Endothelial cell of umbilical vein (primary cell): ENCODE measurements at regions not wholly inside any gene's neighbourhood (a gene's known extent, or its start where the extent isn't known, plus 50 kb on each side); places are given as distances from the start of the nearest gene placed in this dataset.
A peak's percentile ranks its signal among the peaks of the same experiment; 100 is the strongest.

Experiments
- BruUV-seq: library from RNA; stranded (reverse); fragments of 400-500 nt; replicated peaks from 2 replicates; lab custom pipeline; 2021; lab: Mats Ljungman, UMichigan
- CTCF ChIA-PET: fragments of 300-600, 350-600 bp; sonication (Branson Sonifier 250); formaldehyde crosslinking; loops from one replicate; lab custom pipeline; 2021; ENCODE audit warnings: antibody characterized with exemption, inconsistent platforms; lab: Charles Lee
- POLR2A ChIA-PET: fragments of 300-600, 350-600 bp; sonication (Branson Sonifier 250); formaldehyde crosslinking; loops from one replicate; lab custom pipeline; 2021; ENCODE audit warnings: antibody characterized with exemption, inconsistent platforms; lab: Charles Lee
- DNase-seq: peaks from one replicate; pipeline ENCODE4 v3.0.0-alpha.2; 2011; ENCODE audit warnings: low read depth, low spot score
- FAIRE-seq: peaks from 2 replicates; lab custom pipeline; 2011; peaks lifted over from hg19 to GRCh38; lab: Jason Lieb, UNC
- H2AFZ ChIP-seq: 2 replicates; pipeline ENCODE4 v1.6.0; 2012; ENCODE audit warnings: low read depth, low read length, control low read depth, inconsistent platforms
- H3K27ac ChIP-seq: 2 replicates; pipeline ENCODE4 v1.5.1; 2011; ENCODE audit warnings: low read depth, mild to moderate bottlenecking, control low read depth, low read length, moderate library complexity; ENCODE audit not compliant: insufficient read depth
- H3K27me3 ChIP-seq, 2 experiments: 2 replicates each; pipeline versions ENCODE4 v1.6.0 to v1.6.1; 2011; ENCODE audit warnings: low read length in 2 of 2, mixed read lengths in 1 of 2; ENCODE audit not compliant: control insufficient read depth in 2 of 2, insufficient read depth in 2 of 2
- H3K36me3 ChIP-seq, 2 experiments: 2 replicates in 1 of 2; 3 replicates in 1 of 2; pipeline ENCODE4 v1.5.1; 2011; ENCODE audit warnings: low read length in 2 of 2, mild to moderate bottlenecking in 1 of 2, moderate library complexity in 1 of 2; ENCODE audit not compliant: control insufficient read depth in 2 of 2, insufficient read depth in 2 of 2; ENCODE audit errors: extremely low read depth in 1 of 2
- H3K4me1 ChIP-seq: 3 replicates; pipeline ENCODE4 v1.5.1; 2011; ENCODE audit warnings: mild to moderate bottlenecking, low read length; ENCODE audit not compliant: control insufficient read depth, insufficient read depth; ENCODE audit errors: extremely low read depth
- H3K4me2 ChIP-seq: 2 replicates; pipeline ENCODE4 v1.6.1; 2011; ENCODE audit warnings: low read length, control low read depth, mixed read lengths; ENCODE audit not compliant: insufficient read depth
- H3K4me3 ChIP-seq, 3 experiments: fragments of 200-600 bp in 1 of 3; sonication (generic), shearing (Covaris generic) in 1 of 3; replicated peaks in 1 of 3; 2 replicates each; pipeline ENCODE4 v1.5.1; 2011 to 2016; ENCODE audit warnings: control low read depth in 3 of 3, low read length in 3 of 3, mild to moderate bottlenecking in 2 of 3, inconsistent platforms in 1 of 3, low read depth in 1 of 3, moderate library complexity in 1 of 3; ENCODE audit not compliant: insufficient read depth in 1 of 3
- H3K79me2 ChIP-seq: 2 replicates; pipeline ENCODE4 v1.6.0; 2012; ENCODE audit warnings: low read length, inconsistent platforms; ENCODE audit not compliant: control insufficient read depth, insufficient read depth
- H3K9ac ChIP-seq: replicated peaks from 2 replicates; pipeline ENCODE3; 2011; ENCODE audit warnings: low read length, control low read depth; ENCODE audit not compliant: insufficient read depth; ENCODE audit errors: extremely low read depth
- H3K9me1 ChIP-seq: replicated peaks from 3 replicates; pipeline ENCODE4 v1.6.0; 2011; ENCODE audit warnings: mild to moderate bottlenecking, low read length; ENCODE audit not compliant: control insufficient read depth, insufficient read depth; ENCODE audit errors: extremely low read depth
- H3K9me3 ChIP-seq: replicated peaks from 2 replicates; pipeline ENCODE4 v1.5.1; 2012; ENCODE audit warnings: low read length, inconsistent platforms; ENCODE audit not compliant: control insufficient read depth, insufficient read depth
- H4K20me1 ChIP-seq: replicated peaks from 2 replicates; pipeline ENCODE3; 2011; ENCODE audit warnings: mild to moderate bottlenecking, low read length; ENCODE audit not compliant: control insufficient read depth, insufficient read depth; ENCODE audit errors: extremely low read depth
- EZH2 ChIP-seq: IDR thresholded peaks from 2 replicates; pipeline ENCODE4 v1.6.1; 2012; ENCODE audit warnings: borderline replicate concordance, low read depth, mild to moderate bottlenecking, moderate library complexity, low read length, inconsistent platforms; ENCODE audit not compliant: severe bottlenecking
- FOS ChIP-seq: IDR thresholded peaks from 2 replicates; pipeline ENCODE4 v1.6.1; 2011; ENCODE audit warnings: mild to moderate bottlenecking, low read length, moderate library complexity, borderline replicate concordance; ENCODE audit not compliant: insufficient read depth
- GATA2 ChIP-seq: IDR thresholded peaks from 2 replicates; pipeline ENCODE4 v1.7.0; 2011; ENCODE audit warnings: low read depth, mild to moderate bottlenecking, moderate library complexity, mixed read lengths, low read length; ENCODE audit not compliant: insufficient read length, insufficient read depth
- JUN ChIP-seq: IDR thresholded peaks from 2 replicates; pipeline ENCODE4 v1.6.1; 2011; ENCODE audit warnings: borderline replicate concordance, low read depth; ENCODE audit not compliant: insufficient read length, insufficient read depth
- MYC ChIP-seq: IDR thresholded peaks from one replicate; pipeline ENCODE4 v1.6.1; 2011; ENCODE audit warnings: mild to moderate bottlenecking, low read depth, low read length
- POLR2A ChIP-seq: IDR thresholded peaks from 2 replicates; pipeline ENCODE4 v1.6.1; 2012; ENCODE audit warnings: low read depth, mild to moderate bottlenecking, control low read depth, low read length
- POLR2AphosphoS5 ChIP-seq: IDR thresholded peaks from 2 replicates; pipeline ENCODE4 v1.6.1; 2012; ENCODE audit warnings: low read depth, mild to moderate bottlenecking, control low read depth, low read length, moderate library complexity; ENCODE audit not compliant: insufficient read depth
- dilution Hi-C: fragments of 300-500 bp; cut with MboI; formaldehyde crosslinking; loops from one replicate; pipeline ENCODE4 v1.15.0; 2019; ENCODE audit warnings: low sequenced_read_pairs; ENCODE audit not compliant: extremely low pct_ligation_motif_present
- intact Hi-C: fragments of 100-400 bp; cut with micrococcal nuclease; formaldehyde crosslinking; loops from one replicate; pipeline ENCODE4 v1.10.0; 2022
- TF ChIP-seq, protein P1 (sequence below), 2 donors: IDR thresholded peaks; 1 replicate in 1 of 2; 2 replicates in 1 of 2; pipeline ENCODE4 v1.5.1; 2011; ENCODE audit warnings: low read length in 2 of 2, mild to moderate bottlenecking in 2 of 2, moderate library complexity in 2 of 2, control low read depth in 1 of 2, inconsistent platforms in 1 of 2, low read depth in 1 of 2; ENCODE audit not compliant: insufficient read depth in 1 of 2; ENCODE audit errors: extremely low read depth in 1 of 2
- TF ChIP-seq, protein P2 (sequence below): IDR thresholded peaks from 2 replicates; pipeline ENCODE4 v1.6.1; 2011; ENCODE audit not compliant: insufficient read depth, insufficient read length

DNA sequence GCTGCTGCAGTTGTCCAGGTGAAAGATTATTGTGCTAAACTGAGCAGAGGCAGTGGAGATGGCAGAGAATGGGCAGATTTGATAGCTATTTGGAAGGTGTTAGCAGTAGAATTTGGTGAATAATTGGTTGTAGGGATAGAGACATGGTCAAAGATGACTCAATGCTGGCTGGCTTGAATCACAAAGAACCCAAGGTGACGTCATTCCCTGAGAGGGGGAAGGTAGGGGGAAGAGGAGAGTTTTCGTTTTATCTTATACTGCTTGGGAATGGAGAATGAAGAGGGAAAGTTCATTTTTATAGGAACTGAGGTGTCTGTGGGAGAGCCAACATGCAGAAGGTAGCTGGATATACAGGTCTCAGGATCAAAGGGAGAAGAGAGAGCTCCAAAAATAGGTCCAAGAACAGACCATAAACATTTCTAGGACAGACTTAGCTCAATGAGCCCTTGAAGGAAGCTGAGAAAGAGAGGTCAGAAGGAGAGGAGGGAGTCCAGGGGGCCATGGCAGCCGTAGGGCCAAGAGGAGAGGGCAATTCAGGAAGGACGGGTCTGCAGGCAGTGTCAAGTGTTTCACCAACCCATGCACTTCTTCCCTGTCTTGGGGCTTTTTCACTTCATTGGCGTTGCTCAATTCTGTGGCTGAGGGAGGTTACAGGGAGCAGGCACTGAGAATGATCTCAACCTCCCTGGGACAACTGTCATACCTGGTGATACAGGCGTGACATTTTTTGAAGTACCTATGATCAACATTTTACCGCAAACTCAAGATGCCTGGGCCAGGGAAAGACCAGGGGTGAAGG lies 281.3 kb downstream of the TDRD15 start:
- TF ChIP-seq, protein P1, sequence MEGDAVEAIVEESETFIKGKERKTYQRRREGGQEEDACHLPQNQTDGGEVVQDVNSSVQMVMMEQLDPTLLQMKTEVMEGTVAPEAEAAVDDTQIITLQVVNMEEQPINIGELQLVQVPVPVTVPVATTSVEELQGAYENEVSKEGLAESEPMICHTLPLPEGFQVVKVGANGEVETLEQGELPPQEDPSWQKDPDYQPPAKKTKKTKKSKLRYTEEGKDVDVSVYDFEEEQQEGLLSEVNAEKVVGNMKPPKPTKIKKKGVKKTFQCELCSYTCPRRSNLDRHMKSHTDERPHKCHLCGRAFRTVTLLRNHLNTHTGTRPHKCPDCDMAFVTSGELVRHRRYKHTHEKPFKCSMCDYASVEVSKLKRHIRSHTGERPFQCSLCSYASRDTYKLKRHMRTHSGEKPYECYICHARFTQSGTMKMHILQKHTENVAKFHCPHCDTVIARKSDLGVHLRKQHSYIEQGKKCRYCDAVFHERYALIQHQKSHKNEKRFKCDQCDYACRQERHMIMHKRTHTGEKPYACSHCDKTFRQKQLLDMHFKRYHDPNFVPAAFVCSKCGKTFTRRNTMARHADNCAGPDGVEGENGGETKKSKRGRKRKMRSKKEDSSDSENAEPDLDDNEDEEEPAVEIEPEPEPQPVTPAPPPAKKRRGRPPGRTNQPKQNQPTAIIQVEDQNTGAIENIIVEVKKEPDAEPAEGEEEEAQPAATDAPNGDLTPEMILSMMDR (IDR thresholded peaks at IDR 0.05; ENCODE audit: extremely low read depth in 1 of 2, insufficient read depth in 1 of 2, low read depth in 1 of 2, low read length in 2 of 2), result no peak
- TF ChIP-seq POLR2A, result no peak
- TF ChIP-seq JUN, result peak; percentile 31
- BruUV-seq, result no TSS peak
- Histone ChIP-seq H3K27me3 (no peaks in the 10 kb centered on the region), H3K9ac (no peak overlapping the region), H2AFZ (no peak overlapping the region), H3K4me3 (no peak overlapping the region), H3K4me1 (no peaks in the 10 kb centered on the region), H3K79me2 (no peaks in the 10 kb centered on the region), H4K20me1 (no peaks in the 10 kb centered on the region), H3K4me2 (no peak overlapping the region), H3K9me1 (no peaks in the 10 kb centered on the region), H3K36me3 (no peaks in the 10 kb centered on the region), H3K27ac (no peak overlapping the region), H3K9me3 (peaks cover 12% of the 10 kb centered on the region)
- ChIA-PET CTCF (no interaction called here), POLR2A (no interaction called here)
- dilution Hi-C loops, result no loop called here
- FAIRE-seq (no peak), DNase-seq (no peak)
- intact Hi-C loops, result no loop called here

DNA sequence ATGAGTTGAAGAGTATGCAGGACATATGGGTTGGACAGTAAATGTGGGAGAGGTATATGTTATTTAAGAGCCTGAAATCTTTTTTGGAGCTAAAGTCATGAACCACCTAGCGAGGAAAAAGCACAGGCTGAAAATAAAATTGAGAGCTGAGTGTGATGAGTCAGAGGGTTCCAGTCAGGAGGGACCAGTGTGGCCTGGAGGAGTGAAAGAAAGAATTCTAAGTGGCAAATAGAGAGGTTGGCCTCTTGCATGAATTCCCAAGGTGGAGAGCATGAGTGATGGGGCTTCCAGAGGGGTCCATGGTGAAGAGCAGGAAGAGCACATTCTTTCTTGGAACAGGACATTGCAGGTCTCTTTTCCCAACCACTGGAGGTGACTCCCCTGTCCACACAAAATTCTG lies 282.6 kb downstream of the TDRD15 start:
- intact Hi-C loops (no loop called here), dilution Hi-C loops (no loop called here)
- H3K9me1 ChIP-seq, result no peaks in the 10 kb centered on the region
- no peak overlapping the region for H3K4me2 ChIP-seq
- H4K20me1 ChIP-seq, result no peaks in the 10 kb centered on the region
- DNase-seq, result no peak
- no peaks in the 10 kb centered on the region for H3K79me2 ChIP-seq
- POLR2A ChIA-PET, result no interaction called here
- H3K27me3 ChIP-seq, result no peaks in the 10 kb centered on the region
- H3K4me1 ChIP-seq, result no peaks in the 10 kb centered on the region
- CTCF ChIA-PET, result no interaction called here
- H3K9me3 ChIP-seq, result peaks cover 9% of the 10 kb centered on the region
- no peak overlapping the region for H3K27ac ChIP-seq
- BruUV-seq, result no TSS peak
- H2AFZ ChIP-seq, result no peak overlapping the region
- H3K9ac ChIP-seq, result no peak overlapping the region
- no peak for TF ChIP-seq FOS
- TF ChIP-seq GATA2, result no peak
- TF ChIP-seq POLR2AphosphoS5, result no peak
- TF ChIP-seq, protein P2, sequence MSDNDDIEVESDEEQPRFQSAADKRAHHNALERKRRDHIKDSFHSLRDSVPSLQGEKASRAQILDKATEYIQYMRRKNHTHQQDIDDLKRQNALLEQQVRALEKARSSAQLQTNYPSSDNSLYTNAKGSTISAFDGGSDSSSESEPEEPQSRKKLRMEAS, result no peak
- TF ChIP-seq POLR2A, result no peak
- TF ChIP-seq JUN, result no peak
- no peak for TF ChIP-seq EZH2
- TF ChIP-seq MYC, result no peak
- TF ChIP-seq, protein P1 (IDR thresholded peaks at IDR 0.05; ENCODE audit: extremely low read depth in 1 of 2, insufficient read depth in 1 of 2, low read depth in 1 of 2, low read length in 2 of 2), result no peak
- no peaks in the 10 kb centered on the region for H3K36me3 ChIP-seq
- no peak for FAIRE-seq
- H3K4me3 ChIP-seq, result no peak overlapping the region
